ENCODE measurements at regions not wholly inside any gene's neighbourhood (a gene's known extent, or its start where the extent isn't known, plus 50 kb on each side); places are given as distances from the start of the nearest gene placed in this dataset.
"Not testable (repeated sequence)": the region's sequence is repeated elsewhere in the genome, so short reads cannot be mapped to it uniquely, and the experiment has no call there.

GRCh38 chr4:149056615-149057014 lies 614.4 kb upstream of the NR3C2 start:
- DNase-seq (ENCODE audit: extremely low spot score, insufficient read length, low read depth) (no peak), FAIRE-seq (no peak)

DNA sequence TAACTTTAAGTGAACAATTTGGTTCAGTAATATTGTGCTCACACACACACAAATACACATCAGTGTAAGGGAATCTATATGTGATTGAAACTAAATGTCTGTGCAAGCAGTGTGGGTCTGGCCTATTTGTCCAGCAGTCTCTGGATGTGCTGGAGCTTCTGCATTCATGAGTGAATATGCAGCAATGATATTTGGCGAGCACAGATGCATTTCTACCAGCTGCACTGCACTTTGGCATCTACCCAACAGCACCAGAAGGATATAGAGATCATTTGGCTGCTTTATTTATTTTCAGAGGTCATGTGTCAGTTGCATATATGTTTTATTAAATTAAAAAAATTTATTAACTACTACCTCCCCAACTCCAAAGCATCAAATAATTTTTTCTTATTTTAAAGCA lies 613.4 kb upstream of the NR3C2 start:
- FAIRE-seq (no peak), DNase-seq (ENCODE audit: extremely low spot score, insufficient read length, low read depth) (no peak)

GRCh38 chr4:149050840-149051239 lies 608.6 kb upstream of the NR3C2 start:
- DNase-seq (ENCODE audit: extremely low spot score, insufficient read length, low read depth) (no peak), FAIRE-seq (no peak)

- DNase-seq (ENCODE audit: extremely low spot score, insufficient read length, low read depth) (no peak), FAIRE-seq (no peak)
Observed at GRCh38 chr4:149048451-149049143, 606.4 kb upstream of the NR3C2 start.

- DNase-seq (ENCODE audit: extremely low spot score, insufficient read length, low read depth) (no peak), FAIRE-seq (no peak)
Observed at GRCh38 chr4:149047368-149047767, 605.2 kb upstream of the NR3C2 start.

- no peak for FAIRE-seq
- no peak for DNase-seq (ENCODE audit: extremely low spot score, insufficient read length, low read depth)
Observed at GRCh38 chr4:149045731-149046130, 603.5 kb upstream of the NR3C2 start.

- not testable (repeated sequence) for DNase-seq (ENCODE audit: extremely low spot score, insufficient read length, low read depth); FAIRE-seq
Observed at GRCh38 chr4:149039786-149040185, 597.6 kb upstream of the NR3C2 start.

DNA sequence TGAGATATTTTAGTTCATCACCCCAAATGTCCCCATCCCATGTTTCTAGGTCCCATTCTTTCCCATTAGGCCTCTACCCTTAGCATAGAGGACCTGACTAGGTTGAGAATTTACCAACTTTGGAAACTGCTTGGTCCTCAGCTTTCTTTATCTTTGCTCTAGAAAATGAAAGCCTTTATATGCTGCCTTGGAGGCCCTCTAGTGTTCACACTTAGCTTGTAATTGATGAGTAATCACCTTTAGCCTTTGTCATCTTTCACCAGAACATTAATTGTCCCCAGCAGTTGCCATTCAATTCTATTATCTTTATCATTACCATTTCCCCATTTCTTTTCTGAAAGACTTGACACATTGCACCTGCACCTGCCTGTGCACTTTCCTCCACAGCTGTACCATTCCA lies 589.2 kb upstream of the NR3C2 start:
- no peak for DNase-seq (ENCODE audit: extremely low spot score, insufficient read length, low read depth)
- FAIRE-seq, result no peak

- no peak for FAIRE-seq
- no peak for DNase-seq (ENCODE audit: extremely low spot score, insufficient read length, low read depth)
Observed at GRCh38 chr4:149029056-149029651, 586.9 kb upstream of the NR3C2 start.

- FAIRE-seq, result no peak
- no peak for DNase-seq (ENCODE audit: extremely low spot score, insufficient read length, low read depth)
Observed at GRCh38 chr4:149026696-149027095, 584.5 kb upstream of the NR3C2 start.

DNA sequence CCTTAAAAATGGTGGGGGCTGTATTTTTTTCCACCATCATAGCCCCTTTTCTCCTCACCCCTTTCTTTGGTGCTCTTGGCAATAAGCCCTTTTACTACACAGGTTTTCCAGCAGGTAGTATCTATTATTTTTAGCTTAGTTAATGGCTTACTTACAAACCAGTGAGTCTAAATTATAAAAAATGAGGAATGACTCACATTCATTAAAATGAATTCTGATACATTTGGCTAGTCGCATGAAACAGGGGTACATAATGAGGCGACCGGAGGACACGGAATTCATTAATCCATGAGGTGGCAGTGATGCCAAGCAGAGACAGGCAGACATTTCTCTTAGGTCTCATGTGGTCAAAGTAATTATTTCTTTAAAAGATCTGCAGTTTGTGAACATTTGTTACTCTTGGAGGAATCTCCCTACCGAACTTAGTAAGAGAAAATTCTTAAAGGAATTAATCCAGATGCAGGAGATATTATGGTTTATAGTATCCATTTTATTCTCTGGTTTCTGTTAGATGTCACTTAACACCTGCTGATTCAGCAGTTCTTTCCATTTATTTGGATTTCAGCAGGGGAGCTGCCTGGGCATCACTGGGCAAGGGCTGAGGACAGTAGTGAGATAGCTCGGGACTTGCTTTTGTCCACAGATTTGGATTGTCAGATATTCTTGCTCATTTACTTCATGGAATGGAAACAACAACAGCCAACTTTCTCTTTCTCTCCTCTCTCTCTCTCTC lies 575.0 kb upstream of the NR3C2 start:
- FAIRE-seq (no peak), DNase-seq (ENCODE audit: extremely low spot score, insufficient read length, low read depth) (no peak)

- no peak for DNase-seq (ENCODE audit: extremely low spot score, insufficient read length, low read depth)
- FAIRE-seq, result no peak
Observed at GRCh38 chr4:149009223-149009622, 567.0 kb upstream of the NR3C2 start.

DNA sequence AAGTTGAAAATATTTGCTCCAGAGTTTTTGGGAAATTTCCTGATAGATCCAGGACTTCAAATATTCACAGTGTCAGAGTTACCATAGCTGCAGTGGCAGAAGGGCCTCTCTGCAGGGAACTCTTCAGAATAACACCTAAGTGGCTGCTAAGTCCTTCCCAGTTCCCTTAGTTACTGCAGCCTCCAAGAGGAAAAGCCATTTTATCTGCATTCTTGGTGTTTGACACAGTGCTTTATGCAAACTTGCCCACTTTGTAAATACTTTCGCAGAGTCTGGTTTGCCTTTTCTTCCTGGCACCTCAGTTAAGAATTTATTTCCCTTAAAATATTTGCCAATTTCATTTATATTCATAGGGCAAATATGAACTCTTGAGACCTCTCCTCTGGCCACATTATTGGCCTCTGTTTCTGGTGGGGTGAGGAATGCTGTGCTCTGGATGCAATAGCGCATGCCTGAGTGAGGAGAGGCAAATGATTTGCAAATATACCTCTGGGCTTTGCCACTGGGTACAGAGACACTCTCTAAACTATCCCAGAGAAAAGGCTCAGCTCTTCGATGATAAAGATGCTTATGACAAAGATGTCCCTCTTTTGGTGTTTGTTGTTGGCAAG lies 566.3 kb upstream of the NR3C2 start:
- FAIRE-seq (no peak), DNase-seq (ENCODE audit: extremely low spot score, insufficient read length, low read depth) (no peak)

GRCh38 chr4:149005191-149005590 lies 563.0 kb upstream of the NR3C2 start:
- FAIRE-seq (no peak), DNase-seq (ENCODE audit: extremely low spot score, insufficient read length, low read depth) (no peak)

GRCh38 chr4:148999924-149000323 lies 557.7 kb upstream of the NR3C2 start:
- FAIRE-seq, result no peak
- DNase-seq (ENCODE audit: extremely low spot score, insufficient read length, low read depth), result no peak

- no peak for DNase-seq (ENCODE audit: extremely low spot score, insufficient read length, low read depth)
- no peak for FAIRE-seq
Observed at GRCh38 chr4:148998719-148999118, 556.5 kb upstream of the NR3C2 start.

- DNase-seq (ENCODE audit: extremely low spot score, insufficient read length, low read depth), result no peak
- FAIRE-seq, result no peak
Observed at GRCh38 chr4:148986951-148987350, 544.7 kb upstream of the NR3C2 start.

- FAIRE-seq (no peak), DNase-seq (ENCODE audit: extremely low spot score, insufficient read length, low read depth) (no peak)
Observed at GRCh38 chr4:148984951-148985350, 542.7 kb upstream of the NR3C2 start.

- FAIRE-seq (no peak), DNase-seq (ENCODE audit: extremely low spot score, insufficient read length, low read depth) (no peak)
Observed at GRCh38 chr4:148982200-148982599, 540.0 kb upstream of the NR3C2 start.

- FAIRE-seq (no peak), DNase-seq (ENCODE audit: extremely low spot score, insufficient read length, low read depth) (no peak)
Observed at GRCh38 chr4:148980782-148981480, 538.7 kb upstream of the NR3C2 start.

All from GM18507 (cell line).